ENCODE measurements at regions not wholly inside any gene's neighbourhood (a gene's known extent, or its start where the extent isn't known, plus 50 kb on each side); places are given as distances from the start of the nearest gene placed in this dataset.
A peak's percentile ranks its signal among the peaks of the same experiment; 100 is the strongest.

DNA sequence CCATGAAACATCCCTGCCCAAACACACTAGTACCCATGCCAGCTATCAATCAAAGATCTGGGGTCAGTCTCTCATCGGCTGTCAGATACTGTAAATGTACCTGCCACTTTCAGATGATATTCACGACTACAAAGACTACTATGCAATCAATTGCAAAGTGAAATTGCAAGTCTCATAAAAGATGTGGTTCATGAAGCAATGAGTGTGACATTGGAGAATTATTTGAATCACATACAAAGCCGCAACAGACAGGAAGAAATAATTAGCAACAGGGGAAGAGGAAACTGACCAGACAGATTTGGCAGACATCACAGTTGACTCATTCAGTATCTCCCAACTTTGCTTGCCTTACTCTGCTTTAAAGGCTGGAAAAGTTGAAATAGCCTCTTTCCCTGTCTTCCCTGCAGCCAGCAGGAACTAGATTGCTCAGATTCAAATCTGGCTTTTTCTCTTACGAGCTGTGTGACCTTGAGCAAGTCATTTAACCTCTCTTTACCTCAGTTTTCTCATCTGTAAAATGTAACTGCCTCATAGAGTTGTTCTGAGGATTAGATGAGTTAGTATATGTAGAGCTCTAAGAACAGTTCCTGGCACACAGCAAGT lies 95.7 kb upstream of the C3orf80 start:
- DNase-seq (ENCODE audit: low read depth) = peak; percentile 100

DNA sequence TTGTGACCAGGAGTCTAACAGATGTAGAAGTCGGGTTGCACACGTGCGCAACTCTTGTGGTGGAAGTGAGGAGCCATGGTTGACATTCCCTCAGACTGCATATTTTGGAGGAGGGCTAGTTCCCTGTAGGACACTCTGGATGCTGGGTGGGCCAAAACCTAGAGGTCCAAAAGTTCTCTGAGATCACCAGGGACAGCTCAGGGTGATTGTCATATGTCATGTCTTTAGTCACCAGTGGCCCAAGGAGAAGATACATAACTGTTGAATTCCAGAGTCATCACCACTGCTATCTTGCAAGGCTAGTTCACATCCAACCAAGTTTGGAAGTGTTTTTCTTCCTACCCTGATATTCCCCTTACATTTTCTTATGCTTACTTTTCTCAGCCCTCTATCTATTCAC lies 95.2 kb upstream of the C3orf80 start:
- no peak for DNase-seq (ENCODE audit: low read depth)

DNA sequence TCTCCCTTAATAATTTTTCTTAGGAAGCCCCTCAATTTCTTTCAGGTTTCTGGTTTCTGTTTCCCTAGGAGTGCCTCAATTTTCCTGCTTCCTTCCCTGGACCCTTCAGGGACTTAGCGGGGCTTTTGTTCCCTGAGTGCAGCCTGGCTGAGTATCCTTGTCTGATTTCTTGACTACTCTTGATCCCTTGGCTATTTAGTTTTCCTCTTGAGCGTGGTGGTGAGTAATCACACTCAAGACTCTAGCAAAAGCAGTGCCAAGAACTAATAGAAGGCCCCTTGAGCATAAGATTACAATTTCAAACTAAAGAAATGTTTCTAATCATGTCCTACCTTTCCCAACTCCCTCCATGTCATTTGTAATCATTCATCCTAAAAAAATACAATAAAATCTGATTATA lies 94.3 kb upstream of the C3orf80 start:
- DNase-seq (ENCODE audit: low read depth) = peak; percentile 36

DNA sequence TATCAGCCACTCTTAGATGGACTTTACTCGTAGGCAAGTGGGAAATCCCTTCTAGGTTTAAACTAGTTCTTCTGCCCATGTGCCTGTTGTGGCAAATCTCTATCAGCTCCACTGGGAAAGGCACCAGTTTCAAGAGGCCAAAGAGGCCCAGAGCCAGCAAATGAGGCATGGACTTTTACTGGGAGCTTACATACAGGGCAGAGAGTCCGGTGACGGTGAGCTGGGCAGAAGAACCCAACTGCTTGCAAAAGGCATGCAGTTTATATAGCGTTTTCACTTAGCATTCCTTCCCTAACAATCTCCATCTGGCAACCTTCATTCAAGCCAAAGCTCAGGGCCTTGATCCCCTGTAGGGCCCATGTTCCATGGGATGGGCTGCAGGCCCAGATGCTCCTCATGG lies 93.0 kb upstream of the C3orf80 start:
- DNase-seq (ENCODE audit: low read depth) = no peak

DNA sequence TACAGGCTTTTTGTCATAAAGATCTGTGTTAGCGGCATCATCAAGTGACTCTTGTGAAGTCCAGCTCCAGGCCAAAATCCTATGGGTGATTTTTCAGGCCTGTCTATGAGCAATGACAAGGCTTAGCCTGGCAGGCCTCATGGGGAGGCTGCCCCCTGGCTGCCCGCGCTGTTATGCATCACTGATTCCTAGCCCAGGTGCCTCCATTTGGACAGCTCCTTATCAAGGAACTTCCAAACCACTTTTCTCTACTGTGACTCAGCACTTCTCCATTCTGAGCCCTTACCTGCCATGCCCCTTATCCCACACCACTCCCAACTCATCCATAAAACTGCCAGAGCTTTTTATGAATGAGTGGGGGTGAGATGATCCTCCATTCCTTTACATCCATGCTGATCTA lies 91.5 kb upstream of the C3orf80 start:
- DNase-seq (ENCODE audit: low read depth) = peak; percentile 55

DNA sequence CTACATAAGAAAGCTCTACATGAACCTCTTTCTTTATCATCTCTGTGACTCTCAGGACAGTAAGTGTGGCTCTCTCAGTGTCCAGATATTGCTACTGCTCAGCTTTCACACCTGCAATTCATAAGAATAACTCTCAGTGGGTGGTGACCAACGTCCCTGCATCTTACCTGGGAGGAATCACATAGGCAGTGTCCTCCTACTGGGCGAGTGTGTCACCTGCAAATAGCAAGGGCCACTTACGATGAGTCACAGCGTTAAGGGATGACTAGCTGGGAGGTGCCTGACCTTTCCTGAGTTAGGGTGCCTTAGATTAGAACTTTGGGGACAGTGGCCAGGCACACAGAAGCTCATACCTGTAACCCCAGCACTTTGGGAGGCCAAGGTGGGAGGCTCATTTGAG lies 90.8 kb upstream of the C3orf80 start:
- DNase-seq (ENCODE audit: low read depth) = no peak

DNA sequence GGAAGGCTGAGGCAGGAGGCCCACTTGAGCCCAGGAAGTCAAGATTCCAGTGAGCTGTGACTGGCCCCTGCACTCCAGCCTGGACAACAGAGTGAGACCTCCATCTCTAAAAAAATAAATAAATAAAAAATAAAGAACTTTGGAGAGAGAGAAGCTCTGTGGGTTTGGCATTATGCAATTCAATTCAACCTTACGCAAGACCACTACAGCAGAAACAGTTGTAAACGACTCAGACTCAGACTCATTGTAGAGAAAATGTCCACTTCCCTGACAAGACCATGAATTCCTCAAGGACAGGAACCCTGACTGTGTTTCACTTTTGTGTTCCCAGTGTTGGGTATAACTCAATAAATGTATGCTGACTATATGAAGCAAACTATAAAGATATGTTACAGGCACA lies 90.3 kb upstream of the C3orf80 start:
- peak; percentile 58 for DNase-seq (ENCODE audit: low read depth)

DNA sequence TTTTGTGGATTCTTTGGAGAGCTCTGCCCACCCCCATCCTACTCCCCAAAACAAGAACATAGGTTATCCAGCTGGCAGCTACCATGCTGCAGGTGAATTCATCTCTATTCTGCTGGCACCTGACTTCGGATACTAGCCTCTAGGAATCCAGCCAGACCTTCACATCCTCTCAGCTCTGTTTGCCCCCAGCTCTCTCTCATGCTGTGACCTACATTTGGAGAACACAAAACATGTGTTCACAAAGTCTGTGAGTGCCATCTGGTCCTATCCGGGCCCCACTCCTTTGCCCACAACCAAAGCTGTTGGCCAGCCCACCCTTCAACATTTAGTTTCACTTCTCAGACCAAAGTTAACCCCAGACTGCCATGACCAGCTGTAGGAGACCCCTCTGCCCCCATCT lies 89.4 kb upstream of the C3orf80 start:
- no peak for DNase-seq (ENCODE audit: low read depth)

DNA sequence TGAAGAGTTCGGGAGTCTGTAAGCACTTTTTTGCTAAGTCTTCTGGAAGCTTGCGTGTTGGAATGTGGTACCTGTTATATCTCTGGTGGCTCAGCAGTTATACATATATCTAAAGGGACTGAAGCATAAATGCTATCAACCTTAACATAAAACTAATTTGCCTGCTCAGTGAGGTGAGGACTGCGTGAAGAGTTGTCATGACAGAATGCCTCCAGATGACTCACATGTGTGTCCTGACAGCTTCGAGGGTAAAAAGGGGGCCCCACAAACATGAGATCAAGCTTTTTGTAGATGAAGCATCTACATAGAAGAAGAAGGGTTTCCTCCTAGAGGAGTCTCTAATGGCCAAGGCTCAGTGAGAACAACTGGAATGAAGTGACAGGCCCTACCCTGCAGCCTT lies 88.8 kb upstream of the C3orf80 start:
- no peak for DNase-seq (ENCODE audit: low read depth)

DNA sequence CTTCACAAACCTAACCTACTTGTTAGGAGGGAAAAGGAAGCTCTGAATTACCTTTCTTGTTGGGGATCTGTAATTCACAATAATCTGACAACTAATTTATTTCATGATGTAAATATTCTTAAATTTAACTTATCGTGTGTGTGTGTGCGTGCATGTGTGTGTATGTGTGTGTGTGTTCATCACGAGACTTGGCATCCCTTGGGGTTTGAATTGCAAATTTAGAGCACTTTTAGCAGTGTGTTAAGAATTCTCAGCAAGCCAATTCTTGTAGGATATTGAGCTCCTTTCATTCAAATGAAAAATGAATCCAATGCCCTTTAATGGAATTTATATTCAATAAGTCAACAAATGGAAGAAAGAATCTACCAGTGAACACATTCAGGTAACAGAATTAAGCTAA lies 85.9 kb upstream of the C3orf80 start:
- DNase-seq (ENCODE audit: low read depth) = no peak

DNA sequence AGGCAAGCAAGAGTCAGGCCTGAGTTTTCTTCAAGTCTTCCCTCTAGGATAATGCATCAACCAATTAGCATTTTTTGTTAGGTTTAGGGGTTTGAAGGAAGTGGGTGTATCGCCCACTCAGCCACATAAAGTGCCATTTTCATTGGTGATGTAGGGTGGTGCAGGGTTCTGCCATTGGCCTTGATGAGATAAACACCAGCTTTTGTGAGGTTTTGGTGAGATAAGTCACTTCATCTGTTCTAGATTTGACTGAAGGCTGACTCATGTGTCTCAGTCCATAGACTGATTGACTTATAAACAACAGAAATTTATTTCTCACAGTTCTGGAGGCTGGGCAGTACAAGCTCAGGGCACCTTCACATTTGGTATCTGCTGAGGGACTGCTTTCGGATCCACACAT lies 84.5 kb upstream of the C3orf80 start:
- DNase-seq (ENCODE audit: low read depth) = no peak

DNA sequence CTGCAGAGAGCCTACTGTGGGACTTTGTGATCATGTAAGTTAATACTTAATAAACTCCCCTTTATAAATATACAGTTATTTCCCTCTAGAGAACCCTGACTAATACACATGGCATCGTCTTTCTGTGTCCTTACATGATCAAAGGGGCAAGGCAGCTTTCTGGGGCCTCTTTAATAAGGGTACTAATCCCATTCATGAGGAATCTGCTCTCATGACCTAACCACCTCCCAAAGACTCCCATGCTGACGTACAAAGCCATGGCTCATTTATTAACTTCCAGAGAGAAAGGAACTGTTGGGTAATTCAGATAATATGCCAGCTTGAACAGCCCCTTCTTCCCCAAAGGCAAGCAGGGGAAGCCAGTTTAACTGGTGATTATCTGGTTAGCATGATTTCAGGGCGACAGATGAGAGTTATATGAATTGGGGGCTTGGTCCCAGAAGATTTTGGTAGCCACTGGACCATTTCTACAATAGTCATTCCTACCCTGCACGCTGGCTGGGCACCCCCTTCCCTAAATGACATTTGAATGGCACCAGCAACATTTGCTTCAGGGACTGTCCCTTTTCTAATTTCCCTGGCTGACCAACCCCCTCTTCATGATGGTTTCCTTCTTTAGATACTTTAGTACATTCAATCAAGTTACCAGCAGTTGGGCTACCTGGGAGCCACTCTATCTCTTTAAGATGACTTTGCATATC lies 83.6 kb upstream of the C3orf80 start:
- DNase-seq (ENCODE audit: low read depth) = no peak

DNA sequence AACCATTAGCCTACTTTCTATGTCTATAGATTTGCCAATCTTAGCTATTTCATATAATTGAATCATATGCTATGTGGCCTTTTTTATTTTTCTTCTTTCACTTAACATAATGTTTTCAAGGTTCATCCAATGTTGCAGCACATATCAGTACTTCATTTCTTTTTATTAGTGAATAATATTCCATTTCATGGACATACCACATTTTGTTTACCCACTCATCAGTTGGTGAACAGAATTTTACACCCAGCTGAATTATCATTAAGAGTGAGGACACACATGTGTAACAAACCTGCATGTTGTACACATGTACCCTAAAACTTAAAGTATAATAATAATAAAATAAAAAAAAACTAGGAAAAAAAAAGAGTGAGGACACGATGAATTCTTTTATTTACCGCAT lies 81.7 kb upstream of the C3orf80 start:
- no peak for DNase-seq (ENCODE audit: low read depth)

DNA sequence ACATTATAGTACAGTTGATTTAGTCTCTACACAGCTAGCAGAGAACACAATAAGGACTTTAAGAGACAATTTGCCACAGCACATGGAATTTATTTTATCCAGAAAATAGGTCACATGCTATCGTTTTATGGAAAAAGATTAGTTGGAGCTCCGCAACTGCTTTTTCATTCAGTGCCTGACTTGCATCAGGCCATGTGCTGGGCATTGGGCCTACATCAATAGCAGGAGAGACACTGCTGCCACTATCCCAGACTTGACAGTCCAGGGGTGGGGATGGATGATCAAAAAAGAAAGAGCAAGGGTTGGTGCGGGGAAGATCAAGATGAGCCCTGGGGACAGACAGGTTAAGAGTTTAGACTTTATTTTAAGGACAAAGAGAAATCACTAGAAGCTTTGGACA lies 75.2 kb upstream of the C3orf80 start:
- DNase-seq (ENCODE audit: low read depth) = no peak

DNA sequence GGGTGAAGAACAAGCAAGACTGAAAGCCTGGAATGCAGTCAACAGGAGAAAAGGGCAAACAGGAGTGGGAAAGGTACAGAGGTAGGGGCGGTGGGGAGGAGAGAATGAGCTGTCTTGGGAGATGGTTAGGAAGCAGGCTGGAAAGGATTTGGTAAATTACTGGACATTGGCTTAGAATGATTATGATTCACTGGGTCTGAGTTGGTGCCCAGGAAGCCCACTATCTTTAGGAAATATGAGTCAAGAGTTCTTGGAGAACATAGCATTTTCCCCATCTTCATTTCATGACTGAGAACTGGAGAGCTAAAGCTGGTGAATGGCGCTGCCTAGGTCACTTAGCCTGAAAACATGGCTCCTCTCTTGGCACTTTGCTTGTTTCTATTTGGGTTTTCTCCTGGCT lies 74.7 kb upstream of the C3orf80 start:
- DNase-seq (ENCODE audit: low read depth) = peak; percentile 92

DNA sequence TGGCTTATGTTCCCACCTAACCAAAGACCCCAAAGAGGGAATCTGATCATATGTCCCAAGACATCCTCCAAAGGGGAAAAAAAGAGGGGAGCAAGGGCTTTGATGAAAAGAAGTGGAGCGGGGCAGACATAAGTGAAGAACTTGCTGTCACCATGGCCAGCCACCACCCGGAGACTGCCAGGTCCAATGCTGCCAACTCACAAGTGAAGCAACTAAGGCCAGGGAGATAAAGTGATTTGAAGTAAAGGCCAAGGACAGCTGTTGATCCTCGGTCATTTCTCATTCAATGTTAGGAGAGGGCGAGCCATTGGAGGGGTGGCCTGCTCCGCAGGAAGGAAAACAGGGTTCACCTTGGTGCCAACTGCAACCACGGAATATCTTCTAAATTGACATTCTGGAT lies 72.6 kb upstream of the C3orf80 start:
- no peak for DNase-seq (ENCODE audit: low read depth)

DNA sequence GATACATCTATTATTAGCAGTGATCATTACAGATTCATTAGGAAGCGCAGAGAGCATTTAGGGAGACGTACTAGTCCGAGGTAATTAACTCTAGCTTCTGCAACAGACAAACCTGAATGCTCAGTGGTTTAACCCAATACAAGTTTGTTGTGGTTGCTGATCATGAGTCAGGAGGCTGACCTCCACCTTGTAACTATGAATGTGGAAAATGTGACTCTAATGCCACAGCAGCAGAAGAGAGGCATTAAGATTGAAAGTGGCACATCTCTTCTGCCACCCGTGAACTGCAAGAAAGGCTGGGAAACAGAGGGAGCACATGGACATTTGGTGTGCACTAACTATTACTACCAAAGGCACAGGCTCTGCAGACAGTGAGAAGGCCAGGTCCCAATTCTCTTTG lies 71.2 kb upstream of the C3orf80 start:
- peak; percentile 64 for DNase-seq (ENCODE audit: low read depth)

DNA sequence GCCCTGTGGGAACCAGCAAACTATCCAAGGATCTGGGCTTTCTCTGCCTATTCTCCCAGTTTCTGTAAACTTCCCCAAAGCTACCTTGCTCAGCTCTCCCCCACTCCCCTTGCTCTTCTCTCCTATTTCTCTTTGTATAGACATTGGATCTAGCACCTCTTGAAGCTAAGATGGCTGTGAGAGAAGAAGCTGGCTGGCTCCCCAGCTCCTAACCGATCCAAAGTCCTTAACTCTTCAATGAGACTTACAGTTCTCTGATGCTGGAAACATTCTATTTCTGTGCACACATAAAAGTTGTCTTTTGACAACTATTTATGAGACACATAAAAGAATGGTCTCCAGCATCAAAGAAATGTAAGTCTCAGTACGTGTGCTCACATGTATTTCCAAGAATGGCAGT lies 70.6 kb upstream of the C3orf80 start:
- no peak for DNase-seq (ENCODE audit: low read depth)

DNA sequence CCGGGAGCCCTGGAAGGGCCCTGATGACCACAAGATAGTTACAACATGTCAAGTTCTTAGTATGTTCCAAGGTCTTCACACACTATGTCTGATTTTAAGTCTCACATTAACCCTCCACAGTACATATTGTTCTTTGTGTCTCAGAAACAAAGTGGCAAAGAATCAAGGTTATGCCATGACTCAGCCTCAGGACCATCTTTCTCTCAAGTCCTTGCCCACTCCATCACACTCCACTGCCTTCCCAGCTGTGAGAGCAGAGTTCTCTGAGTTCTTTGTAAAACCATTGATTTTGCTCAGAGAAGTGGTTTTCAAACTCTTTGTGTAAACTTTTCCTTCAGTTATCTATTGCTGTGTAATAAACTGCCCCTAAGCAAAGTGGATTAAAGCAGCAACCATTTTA lies 67.9 kb upstream of the C3orf80 start:
- DNase-seq (ENCODE audit: low read depth) = no peak

DNA sequence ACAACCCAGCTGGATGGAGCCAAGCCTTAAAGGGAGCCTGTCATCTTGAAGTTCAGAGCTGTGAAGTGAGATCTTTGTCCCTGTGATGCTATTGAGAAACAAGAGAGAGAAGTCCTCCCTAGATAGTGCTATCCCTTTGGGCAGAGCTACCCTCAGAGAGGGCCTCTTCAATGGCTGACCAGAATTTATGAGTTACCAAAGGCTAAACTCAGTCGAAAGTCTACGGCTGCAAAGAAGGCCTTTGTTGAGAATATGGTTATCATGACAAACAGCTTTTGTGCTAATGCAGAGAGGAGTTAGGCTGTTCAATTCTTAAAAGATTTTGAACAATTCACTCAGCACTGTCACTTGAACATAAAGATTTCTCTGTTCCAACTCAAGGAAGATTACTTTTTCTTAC lies 65.9 kb upstream of the C3orf80 start:
- DNase-seq (ENCODE audit: low read depth) = no peak

DNA sequence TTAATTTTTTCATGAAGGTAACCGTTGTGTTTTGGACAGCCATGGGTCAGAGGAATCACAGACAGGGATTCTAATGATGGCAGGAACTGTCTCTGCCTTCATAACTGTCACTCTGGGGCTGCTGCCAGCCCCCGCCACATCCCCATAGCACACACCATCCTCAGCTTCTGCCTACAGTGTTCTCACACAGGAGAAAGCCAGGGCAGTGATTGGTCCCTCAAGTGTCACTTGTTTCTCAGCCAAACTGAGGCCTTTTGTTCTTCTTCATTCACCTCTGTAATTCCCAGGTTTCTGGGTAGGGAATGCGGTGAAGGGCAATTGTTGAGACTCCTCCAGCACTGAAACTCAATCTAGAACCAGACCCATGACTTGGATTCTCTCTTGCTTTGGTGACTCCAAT lies 65.4 kb upstream of the C3orf80 start:
- DNase-seq (ENCODE audit: low read depth) = no peak

DNA sequence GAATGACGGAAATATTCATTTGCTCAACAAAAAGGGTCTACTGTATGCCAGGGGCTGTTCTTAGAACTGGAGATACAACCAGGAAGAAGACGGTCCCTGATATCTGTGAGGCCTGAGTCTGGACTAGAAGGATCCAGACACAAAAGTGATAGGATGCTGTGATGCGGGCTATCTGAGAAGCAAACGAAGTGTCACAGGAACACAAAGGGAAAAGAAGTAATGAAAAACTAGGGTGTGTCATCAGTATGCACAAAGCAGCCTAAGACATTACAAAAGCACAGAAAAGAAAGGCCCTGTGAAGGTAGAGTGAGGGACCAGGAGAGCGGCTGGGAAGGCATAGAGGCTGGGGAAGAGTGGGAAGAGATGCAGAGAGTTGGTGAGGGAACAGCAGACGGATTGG lies 63.3 kb upstream of the C3orf80 start:
- DNase-seq (ENCODE audit: low read depth) = no peak

DNA sequence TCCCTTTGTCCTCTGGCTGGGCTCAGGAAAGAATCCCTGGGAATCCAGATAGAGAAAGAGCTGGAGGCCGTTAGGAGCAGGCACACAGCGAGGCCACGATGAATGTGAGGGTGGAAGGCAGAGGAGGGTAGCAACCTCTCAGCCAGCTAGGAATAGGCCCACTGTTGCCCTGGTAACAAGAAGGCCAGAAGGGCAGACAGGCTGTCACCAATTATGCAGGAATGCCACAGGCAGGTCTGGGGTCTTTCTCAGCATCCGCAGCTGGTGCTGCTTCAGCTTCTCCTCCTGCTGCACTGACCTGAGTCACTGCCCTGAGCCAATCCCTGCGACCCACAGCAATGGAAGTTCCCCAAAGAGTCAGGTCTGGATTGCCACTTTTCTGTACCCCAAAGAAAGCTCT lies 62.8 kb upstream of the C3orf80 start:
- no peak for DNase-seq (ENCODE audit: low read depth)
